ENCODE measurements at regions not wholly inside any gene's neighbourhood (a gene's known extent, or its start where the extent isn't known, plus 50 kb on each side); places are given as distances from the start of the nearest gene placed in this dataset.

DNA sequence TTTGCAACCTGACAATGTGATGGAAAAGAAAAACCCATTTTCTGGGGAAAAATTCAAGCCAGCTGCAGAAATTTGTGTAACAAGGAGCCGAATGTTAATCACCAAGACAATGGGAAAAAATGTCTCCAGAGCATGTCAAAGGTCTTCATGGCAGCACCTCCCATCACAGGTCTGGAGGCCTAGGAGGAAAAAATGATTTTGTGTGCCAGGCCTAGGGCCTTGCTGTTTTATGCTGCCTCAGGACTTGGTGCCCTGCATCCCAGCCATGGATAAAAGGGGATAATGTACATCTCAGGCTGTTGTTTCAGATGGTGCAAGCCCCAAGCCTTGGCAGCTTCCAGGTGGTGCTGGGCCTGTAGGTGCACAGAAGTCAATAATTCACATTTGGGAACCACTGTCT, 747.7 kb downstream of the C6orf118 start:
- TF ChIP-seq, protein P1, sequence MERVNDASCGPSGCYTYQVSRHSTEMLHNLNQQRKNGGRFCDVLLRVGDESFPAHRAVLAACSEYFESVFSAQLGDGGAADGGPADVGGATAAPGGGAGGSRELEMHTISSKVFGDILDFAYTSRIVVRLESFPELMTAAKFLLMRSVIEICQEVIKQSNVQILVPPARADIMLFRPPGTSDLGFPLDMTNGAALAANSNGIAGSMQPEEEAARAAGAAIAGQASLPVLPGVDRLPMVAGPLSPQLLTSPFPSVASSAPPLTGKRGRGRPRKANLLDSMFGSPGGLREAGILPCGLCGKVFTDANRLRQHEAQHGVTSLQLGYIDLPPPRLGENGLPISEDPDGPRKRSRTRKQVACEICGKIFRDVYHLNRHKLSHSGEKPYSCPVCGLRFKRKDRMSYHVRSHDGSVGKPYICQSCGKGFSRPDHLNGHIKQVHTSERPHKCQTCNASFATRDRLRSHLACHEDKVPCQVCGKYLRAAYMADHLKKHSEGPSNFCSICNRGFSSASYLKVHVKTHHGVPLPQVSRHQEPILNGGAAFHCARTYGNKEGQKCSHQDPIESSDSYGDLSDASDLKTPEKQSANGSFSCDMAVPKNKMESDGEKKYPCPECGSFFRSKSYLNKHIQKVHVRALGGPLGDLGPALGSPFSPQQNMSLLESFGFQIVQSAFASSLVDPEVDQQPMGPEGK (CRISPR knock-in tag; IDR thresholded peaks at IDR 0.05; ENCODE audit: borderline replicate concordance), result no peak
- no peak for TF ChIP-seq ARNTL (CRISPR knock-in tag; IDR thresholded peaks at IDR 0.05; ENCODE audit: borderline replicate concordance, low read depth)
- no peak for TF ChIP-seq CSDC2 (CRISPR knock-in tag; IDR thresholded peaks at IDR 0.05)

Measured in SK-N-SH treated with all-trans-retinoic acid at 6 μM for 48 hours (cell line).